MM.1S (cell line): ENCODE measurements at regions not wholly inside any gene's neighbourhood (a gene's known extent, or its start where the extent isn't known, plus 50 kb on each side); places are given as distances from the start of the nearest gene placed in this dataset.

Source experiments
- EZH2phosphoT487 ChIP-seq: fragments of 300-600 bp; sonication (generic); IDR thresholded peaks from 2 replicates; pipeline ENCODE4 v1.6.1; 2018; ENCODE audit warnings: antibody characterized with exemption, low read length
- TF ChIP-seq, protein P1 (sequence below): fragments of 300-600 bp; sonication (generic); IDR thresholded peaks from 2 replicates; pipeline ENCODE4 v1.5.1; 2016; ENCODE audit warnings: antibody characterized with exemption, low read length, mixed read lengths

DNA sequence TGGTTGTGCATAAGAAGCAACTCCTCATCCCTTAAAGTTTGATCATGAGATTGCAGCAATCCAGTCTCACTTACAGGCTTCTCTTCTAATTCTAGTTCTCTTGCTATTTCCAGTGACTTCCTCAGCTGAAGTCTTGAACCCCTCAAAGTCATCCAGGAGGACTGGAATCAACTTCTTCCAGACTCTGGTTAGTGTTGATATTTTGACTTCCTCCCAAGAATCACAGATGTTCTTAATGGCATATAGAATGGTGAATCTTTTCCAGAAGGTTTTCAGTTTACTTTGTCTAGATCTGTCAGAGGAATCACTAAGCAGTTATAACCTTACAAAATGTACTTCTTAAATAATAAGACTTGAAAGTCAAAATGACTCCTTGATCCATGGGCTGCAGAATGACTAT is 81.3 kb upstream of the UBL3 start:
- TF ChIP-seq, protein P1, sequence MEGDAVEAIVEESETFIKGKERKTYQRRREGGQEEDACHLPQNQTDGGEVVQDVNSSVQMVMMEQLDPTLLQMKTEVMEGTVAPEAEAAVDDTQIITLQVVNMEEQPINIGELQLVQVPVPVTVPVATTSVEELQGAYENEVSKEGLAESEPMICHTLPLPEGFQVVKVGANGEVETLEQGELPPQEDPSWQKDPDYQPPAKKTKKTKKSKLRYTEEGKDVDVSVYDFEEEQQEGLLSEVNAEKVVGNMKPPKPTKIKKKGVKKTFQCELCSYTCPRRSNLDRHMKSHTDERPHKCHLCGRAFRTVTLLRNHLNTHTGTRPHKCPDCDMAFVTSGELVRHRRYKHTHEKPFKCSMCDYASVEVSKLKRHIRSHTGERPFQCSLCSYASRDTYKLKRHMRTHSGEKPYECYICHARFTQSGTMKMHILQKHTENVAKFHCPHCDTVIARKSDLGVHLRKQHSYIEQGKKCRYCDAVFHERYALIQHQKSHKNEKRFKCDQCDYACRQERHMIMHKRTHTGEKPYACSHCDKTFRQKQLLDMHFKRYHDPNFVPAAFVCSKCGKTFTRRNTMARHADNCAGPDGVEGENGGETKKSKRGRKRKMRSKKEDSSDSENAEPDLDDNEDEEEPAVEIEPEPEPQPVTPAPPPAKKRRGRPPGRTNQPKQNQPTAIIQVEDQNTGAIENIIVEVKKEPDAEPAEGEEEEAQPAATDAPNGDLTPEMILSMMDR: no peak
- no peak for TF ChIP-seq EZH2phosphoT487
